Upper lobe of left lung (tissue), 6 donors: ENCODE measurements at regions not wholly inside any gene's neighbourhood (a gene's known extent, or its start where the extent isn't known, plus 50 kb on each side); places are given as distances from the start of the nearest gene placed in this dataset.

Experiments
- ATAC-seq, 2 donors: fragments of 200-7000 bp; cut with Tn5 transposase; one replicate each; pipeline ENCODE4 v1.9.1; 2022; ENCODE audit warnings: mild to moderate bottlenecking in 2 of 2, moderate library complexity in 2 of 2; ENCODE audit not compliant: low FRiP score in 2 of 2
- DNase-seq, 2 donors: peaks; one replicate each; pipeline ENCODE4 v3.0.0-alpha.2; 2019 to 2020
- H3K27ac ChIP-seq, 4 donors: fragments of 200-600 bp; sonication (generic); one replicate each; pipeline ENCODE4 v1.5.1; 2016 to 2019
- H3K27me3 ChIP-seq, 4 donors: fragments of 200-600 bp; sonication (generic); one replicate each; pipeline ENCODE4 v1.5.1; 2017 to 2019
- H3K36me3 ChIP-seq, 4 donors: fragments of 200-600 bp; sonication (generic); one replicate each; pipeline ENCODE4 v1.5.1; 2016 to 2019
- H3K4me1 ChIP-seq, 4 donors: fragments of 200-600 bp; sonication (generic); one replicate each; pipeline ENCODE4 v1.5.1; 2018 to 2019
- H3K4me3 ChIP-seq, 4 donors: fragments of 200-600 bp; sonication (generic); one replicate each; pipeline ENCODE4 v1.5.1; 2017 to 2019; ENCODE audit warnings: mild to moderate bottlenecking in 2 of 4, moderate library complexity in 1 of 4
- H3K9me3 ChIP-seq, 4 donors: fragments of 200-600 bp; sonication (generic); one replicate each; pipeline ENCODE4 v1.5.1; 2018 to 2019
- CTCF ChIP-seq, 6 experiments: fragments of 450-650 bp in 4 of 6; fragments of 200-600 bp in 2 of 6; sonication (generic) in 2 of 6; IDR thresholded peaks; one replicate each; pipeline ENCODE4 v1.5.1; 2016 to 2019; ENCODE audit warnings: antibody characterized with exemption in 6 of 6
- EP300 ChIP-seq, 4 donors: sonication (generic); formaldehyde crosslinking; IDR thresholded peaks; one replicate each; pipeline ENCODE4 v1.5.1; 2017; ENCODE audit warnings: antibody characterized with exemption in 4 of 4, control low read depth in 2 of 4
- POLR2A ChIP-seq, 4 donors: fragments of 450-650 bp; IDR thresholded peaks; one replicate each; pipeline ENCODE4 v1.5.1; 2016 to 2017; ENCODE audit warnings: antibody characterized with exemption in 4 of 4, mild to moderate bottlenecking in 2 of 4
- POLR2AphosphoS5 ChIP-seq, 2 donors: sonication (generic); formaldehyde crosslinking; IDR thresholded peaks; one replicate each; pipeline ENCODE4 v1.5.1; 2017; ENCODE audit warnings: antibody characterized with exemption in 2 of 2
- WGBS, 2 donors: methylation state at CpG; one replicate each; pipeline ENCODE4 v1.1.5; 2017 to 2018; 5-methylcytosine and 5-hydroxymethylcytosine counted together
- donor health status: DM: no; HTN: no; CAD: no; lungs with moderate emphysema.
- donor health status: DM: no; HTN: yes; CAD: no; lungs with severe emphysema.

DNA sequence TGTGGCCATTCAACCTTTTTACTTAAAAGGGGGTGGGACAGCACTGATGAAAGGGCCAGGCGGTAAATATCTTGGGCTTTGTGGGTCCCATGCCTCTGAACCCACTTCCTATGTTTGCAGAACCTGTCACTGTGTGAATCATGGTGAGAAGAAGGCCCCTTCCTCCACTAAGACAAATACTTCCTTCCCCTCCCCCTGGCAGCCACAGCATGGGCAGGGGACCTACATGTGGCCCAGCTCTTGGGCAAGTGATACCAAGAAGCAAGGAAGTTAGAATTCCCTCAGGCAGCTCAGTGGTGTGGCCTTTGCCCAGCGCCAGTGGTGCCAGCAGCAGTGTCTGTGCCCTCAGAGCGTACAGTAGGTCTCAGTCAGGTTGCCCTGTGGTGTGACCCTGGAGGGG, 168.6 kb downstream of the TRIM33 start:
- 51 to 73% methylated on average over 3 of the region's 3 CpGs for WGBS, 2 donors

GRCh38 chr1:114341856-114342255, 169.1 kb downstream of the TRIM33 start:
- H3K9me3 ChIP-seq: no peaks in the 10 kb centered on the region
- no peak overlapping the region for H3K4me3 ChIP-seq
- peaks cover 5 to 13% (median 9%) of the 10 kb centered on the region in 4 donors for H3K4me1 ChIP-seq
- no peak for DNase-seq
- 29 to 32% methylated on average over 6 of the region's 6 CpGs for WGBS, 2 donors
- H3K27ac ChIP-seq: peak overlapping the region; percentile 21 to 49 (median 34)
- ATAC-seq: no peak
- no peaks in the 10 kb centered on the region for H3K27me3 ChIP-seq
- TF ChIP-seq EP300 (IDR thresholded peaks at IDR 0.05) (no peak), CTCF (IDR thresholded peaks at IDR 0.05) (no peak), POLR2AphosphoS5 (IDR thresholded peaks at IDR 0.05) (no peak), POLR2A (IDR thresholded peaks at IDR 0.05) (no peak)
- no peaks in the 10 kb centered on the region for H3K36me3 ChIP-seq

More for the DNA sequence above, 168.6 kb downstream of the TRIM33 start:
- H3K36me3 ChIP-seq: no peaks in the 10 kb centered on the region
- peaks cover 5 to 14% (median 9%) of the 10 kb centered on the region in 4 donors for H3K4me1 ChIP-seq
- peak overlapping the region in 2 of 4 donors; percentile 38 to 49 for H3K27ac ChIP-seq
- ATAC-seq (no peak), DNase-seq (peak; percentile 19 to 42)
- H3K4me3 ChIP-seq: no peak overlapping the region
- H3K9me3 ChIP-seq: no peaks in the 10 kb centered on the region
- H3K27me3 ChIP-seq: no peaks in the 10 kb centered on the region
- TF ChIP-seq POLR2A (IDR thresholded peaks at IDR 0.05) (no peak), POLR2AphosphoS5 (IDR thresholded peaks at IDR 0.05) (peak in 1 of 2 donors; percentile 34)

DNA sequence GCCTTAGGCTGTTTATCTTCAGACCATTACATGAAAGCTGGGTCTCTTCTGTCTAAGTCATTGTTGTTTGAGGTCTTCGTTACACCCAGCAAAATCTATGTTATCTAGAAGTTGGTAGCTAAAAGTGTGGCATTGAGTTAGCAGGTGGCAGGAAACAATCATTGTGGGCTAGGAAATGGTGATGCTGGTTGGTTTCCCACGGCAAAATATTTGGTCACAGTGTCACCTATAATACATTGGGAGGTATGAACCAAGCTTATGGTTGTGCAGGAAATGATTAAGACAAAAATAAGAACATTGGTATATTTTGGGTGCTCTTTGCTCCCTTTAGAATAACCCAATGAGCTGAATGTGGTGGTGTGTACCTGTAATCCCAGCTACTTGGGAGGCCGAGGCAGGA, 169.7 kb downstream of the TRIM33 start:
- no peaks in the 10 kb centered on the region for H3K36me3 ChIP-seq
- peak overlapping the region in 3 of 4 donors; percentile 21 to 49 (median 31) for H3K27ac ChIP-seq
- ATAC-seq (no peak), DNase-seq (no peak)
- no peaks in the 10 kb centered on the region for H3K27me3 ChIP-seq
- WGBS, 2 donors: 63 to 69% methylated on average over 3 of the region's 3 CpGs
- H3K4me1 ChIP-seq: peaks cover 5 to 9% (median 7%) of the 10 kb centered on the region in 4 donors
- H3K4me3 ChIP-seq: no peak overlapping the region
- no peak for TF ChIP-seq CTCF (IDR thresholded peaks at IDR 0.05)
- no peak for TF ChIP-seq EP300 (IDR thresholded peaks at IDR 0.05)
- no peak for TF ChIP-seq POLR2AphosphoS5 (IDR thresholded peaks at IDR 0.05)
- TF ChIP-seq POLR2A (IDR thresholded peaks at IDR 0.05): no peak
- H3K9me3 ChIP-seq: no peaks in the 10 kb centered on the region

DNA sequence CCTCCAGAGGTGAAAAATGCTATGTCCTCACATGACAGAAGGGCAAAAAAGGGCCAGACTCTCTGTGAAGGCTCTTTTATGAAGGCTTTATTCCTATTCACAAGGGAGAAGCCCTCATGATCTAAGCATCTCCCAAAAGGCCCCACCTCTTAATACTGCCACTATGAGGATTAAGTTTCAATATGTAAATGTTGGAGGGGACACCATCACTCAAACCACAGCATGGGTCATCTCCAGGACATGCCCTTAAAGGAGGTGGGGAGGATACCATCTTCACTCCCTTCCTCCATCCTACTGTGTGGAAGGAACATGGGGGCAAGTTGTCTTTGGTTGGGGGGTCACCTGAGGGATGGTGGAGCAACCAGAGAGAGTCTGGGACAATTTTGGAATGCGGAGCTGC, 170.1 kb downstream of the TRIM33 start:
- 56 to 100% methylated on average over 1 of the region's 1 CpG for WGBS, 2 donors
- no peak for ATAC-seq

GRCh38 chr1:114339379-114339778, 171.6 kb downstream of the TRIM33 start:
- Histone ChIP-seq H3K4me3 (no peak overlapping the region), H3K27me3 (no peaks in the 10 kb centered on the region), H3K9me3 (no peaks in the 10 kb centered on the region), H3K4me1 (no peaks in the 10 kb centered on the region), H3K27ac (no peak overlapping the region), H3K36me3 (no peaks in the 10 kb centered on the region)
- ATAC-seq (no peak), DNase-seq (no peak)
- 70 to 76% methylated on average over 6 of the region's 6 CpGs for WGBS, 2 donors
- TF ChIP-seq POLR2A (IDR thresholded peaks at IDR 0.05): no peak
- TF ChIP-seq POLR2AphosphoS5 (IDR thresholded peaks at IDR 0.05): no peak
- TF ChIP-seq CTCF (IDR thresholded peaks at IDR 0.05): no peak
- no peak for TF ChIP-seq EP300 (IDR thresholded peaks at IDR 0.05)

More for the DNA sequence above, 170.1 kb downstream of the TRIM33 start:
- no peak for DNase-seq
- H3K36me3 ChIP-seq: no peaks in the 10 kb centered on the region
- no peaks in the 10 kb centered on the region for H3K27me3 ChIP-seq
- TF ChIP-seq POLR2A (IDR thresholded peaks at IDR 0.05) (no peak), EP300 (IDR thresholded peaks at IDR 0.05) (no peak), POLR2AphosphoS5 (IDR thresholded peaks at IDR 0.05) (no peak), CTCF (IDR thresholded peaks at IDR 0.05) (no peak)
- H3K4me3 ChIP-seq: no peak overlapping the region
- H3K27ac ChIP-seq: peak overlapping the region in 1 of 4 donors; percentile 14
- peaks cover 2 to 5% (median 3%) of the 10 kb centered on the region in 4 donors for H3K4me1 ChIP-seq
- no peaks in the 10 kb centered on the region for H3K9me3 ChIP-seq
